Smooth muscle cell of the brain vasculature (primary cell): ENCODE measurements at regions not wholly inside any gene's neighbourhood (a gene's known extent, or its start where the extent isn't known, plus 50 kb on each side); places are given as distances from the start of the nearest gene placed in this dataset.
"Not testable (repeated sequence)": the region's sequence is repeated elsewhere in the genome, so short reads cannot be mapped to it uniquely, and the experiment has no call there.

Source experiments
- DNase-seq: peaks from one replicate; pipeline ENCODE4 v3.0.0-alpha.2; 2012; ENCODE audit warnings: low read depth, low spot score

GRCh38 chr2:136284226-136285119, 166.5 kb upstream of the CXCR4 start:
- DNase-seq, result no peak

GRCh38 chr2:136282251-136282650, 164.3 kb upstream of the CXCR4 start:
- DNase-seq, result no peak

DNA sequence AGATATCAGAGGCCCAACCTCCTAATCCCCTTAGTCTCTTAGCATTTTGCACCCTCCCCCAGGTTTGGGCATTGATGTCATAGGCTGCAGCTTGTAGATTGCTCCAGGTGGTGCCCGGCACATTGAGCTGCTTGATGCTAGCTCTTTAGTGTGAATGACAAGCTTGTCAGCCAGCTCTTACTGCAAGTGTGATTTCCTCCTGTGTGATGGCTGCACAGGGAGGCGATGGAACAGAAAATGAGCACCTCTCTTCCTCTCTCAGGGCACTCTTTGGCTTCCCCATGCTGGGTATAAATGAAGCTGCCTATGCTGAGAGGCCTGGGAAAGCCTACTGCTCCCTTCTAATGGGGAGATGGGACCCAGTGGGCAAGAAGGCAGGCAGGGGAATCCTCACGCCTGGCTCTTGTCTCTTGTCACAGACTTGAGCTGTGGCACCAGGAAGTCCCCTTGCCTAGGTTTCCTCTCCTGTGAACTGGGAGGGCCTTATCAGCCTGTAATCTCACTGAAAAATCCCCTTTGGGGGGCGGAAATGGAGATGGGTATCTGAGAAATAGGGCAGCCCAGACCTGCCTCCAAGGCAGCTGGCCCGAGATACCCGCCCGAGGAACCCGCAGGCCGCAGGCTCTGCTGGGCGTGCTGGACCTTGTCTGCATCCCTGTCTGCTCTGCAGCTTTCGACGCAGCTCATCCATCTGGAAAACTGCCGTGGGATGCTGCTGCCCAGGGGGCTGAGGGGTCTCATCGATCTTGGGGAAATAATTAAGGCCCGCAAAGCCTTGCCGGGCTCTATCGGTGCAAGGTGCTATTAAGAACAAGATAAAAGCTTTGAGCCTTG, 163.5 kb upstream of the CXCR4 start:
- DNase-seq, result no peak

- DNase-seq, result not testable (repeated sequence)
Measured at GRCh38 chr2:136266346-136266745, 148.4 kb upstream of the CXCR4 start.

GRCh38 chr2:136259551-136259950, 141.6 kb upstream of the CXCR4 start:
- DNase-seq, result no peak

- no peak for DNase-seq
Measured at GRCh38 chr2:136257893-136258292, 139.9 kb upstream of the CXCR4 start.

GRCh38 chr2:136255648-136256461, 137.9 kb upstream of the CXCR4 start:
- DNase-seq, result no peak

DNA sequence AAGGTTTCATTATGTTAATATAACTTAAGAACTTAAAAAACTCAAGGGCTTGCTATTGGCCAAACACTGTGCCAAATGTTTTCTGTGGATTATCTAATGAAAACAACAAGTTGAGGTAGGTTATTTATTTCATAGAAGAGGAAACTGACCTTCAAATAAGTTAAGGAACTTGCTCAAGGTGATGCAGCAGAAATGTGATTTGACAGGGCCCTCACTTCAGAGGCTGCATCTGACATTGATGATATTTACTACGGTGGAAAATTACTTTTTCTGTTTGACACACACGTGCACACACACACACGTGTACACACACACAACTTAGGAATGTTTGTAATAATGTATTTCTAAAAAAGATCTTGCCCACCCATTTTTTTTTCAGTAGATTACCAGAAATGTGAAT, 137.2 kb upstream of the CXCR4 start:
- no peak for DNase-seq

- no peak for DNase-seq
Measured at GRCh38 chr2:136254681-136255080, 136.7 kb upstream of the CXCR4 start.

DNA sequence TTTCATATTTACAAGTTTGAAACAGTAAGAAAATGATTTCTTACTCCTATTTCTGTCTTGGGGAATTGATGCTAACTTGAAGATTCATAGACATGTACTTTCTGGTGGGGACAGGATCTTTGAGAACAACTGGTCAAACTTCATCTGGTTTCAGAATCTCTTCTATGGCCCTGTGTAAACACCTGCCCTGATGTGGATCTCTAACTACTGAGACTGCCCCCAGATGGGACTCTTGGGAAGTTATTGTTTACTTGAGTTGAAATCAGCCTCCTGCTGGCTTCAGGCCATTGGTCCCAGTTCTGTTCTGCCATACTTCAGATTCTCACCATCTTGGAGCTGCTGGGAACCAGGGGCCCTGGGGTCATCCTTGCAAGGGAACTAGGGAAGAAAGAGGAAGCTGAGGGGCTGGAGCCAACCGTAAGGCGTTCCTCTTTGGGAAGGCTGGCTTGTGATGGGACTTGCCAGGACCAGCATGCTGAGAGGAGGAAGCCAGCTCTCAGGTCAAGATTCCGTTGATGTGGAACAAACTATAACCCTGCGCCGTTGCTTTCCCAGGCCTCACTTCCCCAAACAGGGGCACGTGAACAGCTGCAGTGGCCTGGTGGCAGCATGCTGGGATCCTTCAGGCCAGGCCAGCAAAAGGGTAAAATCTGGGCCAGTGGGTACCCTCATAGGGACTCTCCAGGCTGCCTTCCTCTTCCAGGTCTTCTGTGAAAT, 135.5 kb upstream of the CXCR4 start:
- no peak for DNase-seq

DNA sequence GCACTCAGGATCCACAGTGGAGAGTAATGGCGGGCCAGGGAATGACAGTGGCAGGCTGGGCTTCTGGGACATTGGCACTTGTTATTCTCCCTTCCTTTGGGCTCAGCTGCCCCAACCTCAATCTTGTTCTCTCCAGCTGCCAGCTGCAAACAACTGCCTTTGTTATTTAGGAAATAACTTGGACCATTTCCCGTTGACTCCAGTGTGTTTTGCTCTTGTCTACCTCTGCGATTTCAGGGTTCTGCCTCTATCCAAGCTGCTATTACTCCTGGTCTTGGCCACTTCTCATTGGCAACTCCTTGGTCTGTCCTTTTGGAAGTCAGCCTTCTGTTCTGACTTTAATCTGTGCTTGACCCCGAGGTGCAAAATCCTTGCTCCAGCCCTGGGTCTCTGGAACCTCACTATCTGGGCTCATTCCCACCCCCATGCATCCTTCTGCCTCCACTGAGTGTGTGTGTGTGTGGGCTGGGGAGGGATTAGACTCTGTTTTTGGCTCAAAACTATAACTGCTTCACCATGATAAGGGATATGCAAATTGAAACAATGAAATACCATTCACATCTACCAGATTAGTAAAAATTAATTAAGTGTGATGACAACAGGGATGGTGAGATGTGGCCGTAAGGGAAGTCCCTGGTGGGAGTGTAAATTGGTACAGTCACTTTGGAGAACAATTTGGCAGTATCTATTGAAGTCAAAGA, 134.1 kb upstream of the CXCR4 start:
- no peak for DNase-seq

DNA sequence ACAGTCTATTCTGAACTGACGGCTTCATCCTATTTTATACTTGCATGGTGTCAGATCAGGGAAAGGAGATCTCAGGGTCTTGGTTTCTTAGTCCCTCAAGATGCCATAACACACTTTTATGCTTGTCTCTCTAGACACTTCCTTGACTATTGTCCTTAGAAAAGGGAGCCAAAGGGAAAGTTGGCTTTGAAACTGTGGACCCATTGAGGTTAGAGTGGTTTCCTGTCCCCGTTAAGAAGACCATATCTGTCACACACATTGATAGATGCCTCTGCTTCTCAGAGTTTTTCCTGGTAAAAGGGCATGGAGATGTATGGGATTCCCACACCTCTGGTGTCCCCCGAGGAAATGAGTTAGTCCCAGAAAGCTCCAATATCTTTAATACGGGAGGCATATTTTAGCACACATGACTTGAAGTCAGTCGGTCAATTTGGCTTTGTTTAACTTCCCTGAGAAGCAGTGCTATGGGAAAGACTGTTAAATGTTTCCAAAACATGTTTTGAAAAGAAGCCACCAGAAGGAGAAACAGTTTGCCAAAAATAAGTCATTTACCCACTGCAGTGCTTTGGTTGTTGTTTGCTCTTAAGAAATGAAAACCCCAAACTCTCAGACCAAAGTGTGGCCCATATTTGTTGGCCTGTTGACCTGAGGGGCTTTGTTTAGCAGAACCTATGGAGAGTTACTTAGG, 133.4 kb upstream of the CXCR4 start:
- no peak for DNase-seq

GRCh38 chr2:136250131-136250530, 132.2 kb upstream of the CXCR4 start:
- DNase-seq, result no peak

DNA sequence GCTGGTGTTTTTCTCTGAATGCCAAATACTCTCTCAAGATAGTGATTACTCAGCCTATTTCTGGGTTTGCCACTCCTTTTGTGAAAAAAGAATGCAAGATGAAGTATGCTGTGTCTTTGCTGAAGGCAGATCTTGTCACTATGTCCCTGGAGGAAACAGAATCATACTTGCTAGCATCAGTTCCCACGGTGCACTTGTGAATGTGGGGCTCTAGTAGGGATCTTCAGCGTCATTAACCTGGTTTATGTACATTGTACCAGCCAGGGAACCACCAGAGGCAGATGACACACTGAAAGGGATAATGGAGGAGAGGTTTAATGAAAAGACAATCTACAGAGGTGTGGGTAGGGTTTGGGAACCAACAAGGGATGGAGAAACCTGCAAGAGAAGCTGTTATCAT, 131.0 kb upstream of the CXCR4 start:
- no peak for DNase-seq

GRCh38 chr2:136248242-136248641, 130.3 kb upstream of the CXCR4 start:
- no peak for DNase-seq

- no peak for DNase-seq
Measured at GRCh38 chr2:136247204-136247950, 129.4 kb upstream of the CXCR4 start.

GRCh38 chr2:136246086-136246669, 128.2 kb upstream of the CXCR4 start:
- DNase-seq, result no peak

- no peak for DNase-seq
Measured at GRCh38 chr2:136245211-136245610, 127.3 kb upstream of the CXCR4 start.

DNA sequence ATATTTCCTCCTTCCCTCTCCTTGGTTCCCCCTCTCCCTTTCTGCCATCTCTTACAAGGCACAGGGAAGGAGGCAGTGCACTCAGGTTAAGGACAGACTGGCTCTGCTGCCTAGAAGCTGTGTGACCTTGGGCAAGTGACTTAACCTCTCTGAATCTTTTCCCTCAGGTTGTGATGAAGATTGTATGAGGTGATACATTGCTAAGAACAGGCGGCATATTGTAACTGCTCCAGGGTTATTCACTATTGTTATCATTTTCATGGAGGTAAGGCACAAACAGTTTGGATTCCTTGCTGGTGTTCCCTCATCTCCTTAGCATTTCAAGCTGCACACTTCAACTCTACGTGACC, 126.6 kb upstream of the CXCR4 start:
- no peak for DNase-seq
